ENCODE measurements at regions not wholly inside any gene's neighbourhood (a gene's known extent, or its start where the extent isn't known, plus 50 kb on each side); places are given as distances from the start of the nearest gene placed in this dataset.

- no peak overlapping the region for H3K27ac Mint-ChIP-seq
- H3K27me3 Mint-ChIP-seq, result peaks cover 4% of the 10 kb centered on the region
- H3K4me3 Mint-ChIP-seq, result no peak overlapping the region
- intact Hi-C loops (cut with micrococcal nuclease), result no loop called here
- no peaks in the 10 kb centered on the region for H3K36me3 Mint-ChIP-seq (ENCODE audit: low read depth)
- no peaks in the 10 kb centered on the region for H3K4me1 Mint-ChIP-seq (ENCODE audit: low read depth)
- H3K9me3 Mint-ChIP-seq, result no peaks in the 10 kb centered on the region
These were observed 736.2 kb downstream of the PTPRU start for GRCh38 chr1:29972421-29973053.

GRCh38 chr1:29971703-29972102, 735.4 kb downstream of the PTPRU start:
- no peak overlapping the region for H3K27ac Mint-ChIP-seq
- intact Hi-C loops (cut with micrococcal nuclease), result no loop called here
- no peak overlapping the region for H3K4me3 Mint-ChIP-seq

GRCh38 chr1:29970747-29971325, 734.5 kb downstream of the PTPRU start:
- no peaks in the 10 kb centered on the region for H3K4me1 Mint-ChIP-seq (ENCODE audit: low read depth)
- intact Hi-C loops (cut with micrococcal nuclease), result no loop called here
- H3K36me3 Mint-ChIP-seq (ENCODE audit: low read depth), result no peaks in the 10 kb centered on the region
- H3K9me3 Mint-ChIP-seq, result no peaks in the 10 kb centered on the region
- no peak overlapping the region for H3K27ac Mint-ChIP-seq
- peaks cover 4% of the 10 kb centered on the region for H3K27me3 Mint-ChIP-seq
- H3K4me3 Mint-ChIP-seq, result no peak overlapping the region

More at GRCh38 chr1:29971703-29972102, 735.4 kb downstream of the PTPRU start:
- H3K4me1 Mint-ChIP-seq (ENCODE audit: low read depth), result no peaks in the 10 kb centered on the region
- no peaks in the 10 kb centered on the region for H3K9me3 Mint-ChIP-seq
- no peaks in the 10 kb centered on the region for H3K36me3 Mint-ChIP-seq (ENCODE audit: low read depth)
- H3K27me3 Mint-ChIP-seq, result peaks cover 4% of the 10 kb centered on the region

GRCh38 chr1:29969576-29969975, 733.3 kb downstream of the PTPRU start:
- H3K27ac Mint-ChIP-seq, result no peak overlapping the region
- peaks cover 4% of the 10 kb centered on the region for H3K27me3 Mint-ChIP-seq
- H3K9me3 Mint-ChIP-seq, result no peaks in the 10 kb centered on the region
- H3K36me3 Mint-ChIP-seq (ENCODE audit: low read depth), result no peaks in the 10 kb centered on the region
- H3K4me3 Mint-ChIP-seq, result no peak overlapping the region
- intact Hi-C loops (cut with micrococcal nuclease), result no loop called here
- no peaks in the 10 kb centered on the region for H3K4me1 Mint-ChIP-seq (ENCODE audit: low read depth)

GRCh38 chr1:29967261-29967660, 730.9 kb downstream of the PTPRU start:
- Mint-ChIP-seq H3K27me3 (peaks cover 4% of the 10 kb centered on the region), H3K27ac (no peak overlapping the region), H3K4me3 (no peak overlapping the region), H3K36me3 (ENCODE audit: low read depth) (no peaks in the 10 kb centered on the region), H3K4me1 (ENCODE audit: low read depth) (no peaks in the 10 kb centered on the region), H3K9me3 (no peaks in the 10 kb centered on the region)
- intact Hi-C loops (cut with micrococcal nuclease), result no loop called here

- no peak overlapping the region for H3K27ac Mint-ChIP-seq
- no peaks in the 10 kb centered on the region for H3K9me3 Mint-ChIP-seq
- intact Hi-C loops (cut with micrococcal nuclease), result no loop called here
- H3K4me3 Mint-ChIP-seq, result no peak overlapping the region
- H3K4me1 Mint-ChIP-seq (ENCODE audit: low read depth), result no peaks in the 10 kb centered on the region
- H3K36me3 Mint-ChIP-seq (ENCODE audit: low read depth), result no peaks in the 10 kb centered on the region
- peaks cover 7% of the 10 kb centered on the region for H3K27me3 Mint-ChIP-seq
These were observed 730.3 kb downstream of the PTPRU start for GRCh38 chr1:29966526-29967045.

GRCh38 chr1:29964718-29965533, 728.6 kb downstream of the PTPRU start:
- H3K27me3 Mint-ChIP-seq, result peaks cover 3% of the 10 kb centered on the region
- H3K9me3 Mint-ChIP-seq, result no peaks in the 10 kb centered on the region
- no peak overlapping the region for H3K4me3 Mint-ChIP-seq
- H3K27ac Mint-ChIP-seq, result no peak overlapping the region
- intact Hi-C loops (cut with micrococcal nuclease), result no loop called here
- H3K36me3 Mint-ChIP-seq (ENCODE audit: low read depth), result no peaks in the 10 kb centered on the region
- no peaks in the 10 kb centered on the region for H3K4me1 Mint-ChIP-seq (ENCODE audit: low read depth)

- intact Hi-C loops (cut with micrococcal nuclease), result no loop called here
- no peaks in the 10 kb centered on the region for H3K9me3 Mint-ChIP-seq
- no peaks in the 10 kb centered on the region for H3K4me1 Mint-ChIP-seq (ENCODE audit: low read depth)
- peaks cover 3% of the 10 kb centered on the region for H3K27me3 Mint-ChIP-seq
- no peak overlapping the region for H3K4me3 Mint-ChIP-seq
- H3K27ac Mint-ChIP-seq, result no peak overlapping the region
- no peaks in the 10 kb centered on the region for H3K36me3 Mint-ChIP-seq (ENCODE audit: low read depth)
These were observed 727.6 kb downstream of the PTPRU start for GRCh38 chr1:29963946-29964345.

- Mint-ChIP-seq H3K36me3 (ENCODE audit: low read depth) (no peaks in the 10 kb centered on the region), H3K27me3 (peaks cover 4% of the 10 kb centered on the region), H3K27ac (no peak overlapping the region), H3K9me3 (no peaks in the 10 kb centered on the region), H3K4me3 (no peak overlapping the region), H3K4me1 (ENCODE audit: low read depth) (no peaks in the 10 kb centered on the region)
- intact Hi-C loops (cut with micrococcal nuclease), result no loop called here
These were observed 726.5 kb downstream of the PTPRU start for GRCh38 chr1:29962831-29963247.

GRCh38 chr1:29962336-29962735, 726.0 kb downstream of the PTPRU start:
- H3K36me3 Mint-ChIP-seq (ENCODE audit: low read depth), result no peaks in the 10 kb centered on the region
- H3K4me3 Mint-ChIP-seq, result no peak overlapping the region
- no peaks in the 10 kb centered on the region for H3K9me3 Mint-ChIP-seq
- no peak overlapping the region for H3K27ac Mint-ChIP-seq
- H3K27me3 Mint-ChIP-seq, result peaks cover 4% of the 10 kb centered on the region
- H3K4me1 Mint-ChIP-seq (ENCODE audit: low read depth), result no peaks in the 10 kb centered on the region
- intact Hi-C loops (cut with micrococcal nuclease), result no loop called here

- Mint-ChIP-seq H3K36me3 (ENCODE audit: low read depth) (no peaks in the 10 kb centered on the region), H3K27me3 (peaks cover 4% of the 10 kb centered on the region), H3K4me1 (ENCODE audit: low read depth) (no peaks in the 10 kb centered on the region), H3K9me3 (no peaks in the 10 kb centered on the region), H3K27ac (no peak overlapping the region), H3K4me3 (no peak overlapping the region)
- intact Hi-C loops (cut with micrococcal nuclease), result no loop called here
These were observed 725.2 kb downstream of the PTPRU start for GRCh38 chr1:29961293-29962059.

GRCh38 chr1:29960876-29961275, 724.6 kb downstream of the PTPRU start:
- H3K36me3 Mint-ChIP-seq (ENCODE audit: low read depth), result no peaks in the 10 kb centered on the region
- no peaks in the 10 kb centered on the region for H3K9me3 Mint-ChIP-seq
- no peak overlapping the region for H3K27ac Mint-ChIP-seq
- H3K4me3 Mint-ChIP-seq, result no peak overlapping the region
- intact Hi-C loops (cut with micrococcal nuclease), result no loop called here
- H3K27me3 Mint-ChIP-seq, result peaks cover 4% of the 10 kb centered on the region
- no peaks in the 10 kb centered on the region for H3K4me1 Mint-ChIP-seq (ENCODE audit: low read depth)

GRCh38 chr1:29960156-29960755, 723.9 kb downstream of the PTPRU start:
- Mint-ChIP-seq H3K27me3 (peaks cover 4% of the 10 kb centered on the region), H3K4me3 (no peak overlapping the region), H3K4me1 (ENCODE audit: low read depth) (no peaks in the 10 kb centered on the region), H3K27ac (no peak overlapping the region), H3K9me3 (no peaks in the 10 kb centered on the region), H3K36me3 (ENCODE audit: low read depth) (no peaks in the 10 kb centered on the region)
- intact Hi-C loops (cut with micrococcal nuclease), result no loop called here

Data from dendritic cell treated with granulocyte-macrophage colony-stimulating factor and Interleukin-4, amounts not matched to agents 40 ng/mL and 50 ng/mL, for 4 days (primary cell).